ENCODE measurements at regions not wholly inside any gene's neighbourhood (a gene's known extent, or its start where the extent isn't known, plus 50 kb on each side); places are given as distances from the start of the nearest gene placed in this dataset.

DNA sequence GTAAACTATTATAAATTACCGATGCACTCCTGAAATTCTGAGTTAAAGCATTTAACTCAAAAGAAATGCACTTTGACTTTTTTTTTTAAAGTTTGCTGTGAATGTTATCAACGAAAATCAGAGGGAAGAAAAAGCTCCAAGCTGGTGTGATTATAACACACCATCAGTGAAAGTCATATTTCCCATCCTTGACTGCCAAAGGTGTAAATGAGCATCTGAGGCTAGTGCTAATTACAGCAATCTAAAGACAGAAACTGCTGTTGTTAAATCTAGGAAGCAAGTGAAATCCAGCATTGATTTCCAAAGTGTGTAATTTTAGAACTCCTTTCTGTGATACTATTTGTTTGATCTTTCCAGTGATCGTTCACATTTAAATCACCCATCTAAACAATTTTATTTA, 1538.8 kb downstream of the TECRL start:
- no peak for DNase-seq

- no peak for DNase-seq
Observed at GRCh38 chr4:62865261-62865660, 1544.0 kb downstream of the TECRL start.

GRCh38 chr4:62849696-62850095, 1559.6 kb downstream of the TECRL start:
- DNase-seq = no peak

GRCh38 chr4:62835631-62836030, 1573.6 kb downstream of the TECRL start:
- DNase-seq = no peak

DNA sequence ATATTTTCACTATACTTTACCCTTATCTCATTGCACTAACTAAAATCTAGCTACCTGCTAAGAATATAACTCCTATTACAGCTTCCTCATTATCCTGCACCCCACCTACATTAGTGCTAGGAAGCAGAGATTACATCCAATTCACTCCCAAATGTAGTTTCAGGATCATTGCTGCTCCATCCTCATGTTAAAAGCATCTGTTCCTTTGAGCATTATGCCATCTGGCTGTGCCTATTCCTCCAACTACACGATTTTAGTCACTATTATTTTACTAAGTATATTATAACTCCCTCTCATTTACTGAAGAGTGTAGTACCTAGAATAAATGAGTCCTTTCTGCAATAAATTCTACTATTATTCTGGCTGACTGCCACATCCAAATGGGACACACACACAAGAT, 1586.9 kb downstream of the TECRL start:
- no peak for DNase-seq

GRCh38 chr4:62816566-62816965, 1592.7 kb downstream of the TECRL start:
- DNase-seq = no peak

DNA sequence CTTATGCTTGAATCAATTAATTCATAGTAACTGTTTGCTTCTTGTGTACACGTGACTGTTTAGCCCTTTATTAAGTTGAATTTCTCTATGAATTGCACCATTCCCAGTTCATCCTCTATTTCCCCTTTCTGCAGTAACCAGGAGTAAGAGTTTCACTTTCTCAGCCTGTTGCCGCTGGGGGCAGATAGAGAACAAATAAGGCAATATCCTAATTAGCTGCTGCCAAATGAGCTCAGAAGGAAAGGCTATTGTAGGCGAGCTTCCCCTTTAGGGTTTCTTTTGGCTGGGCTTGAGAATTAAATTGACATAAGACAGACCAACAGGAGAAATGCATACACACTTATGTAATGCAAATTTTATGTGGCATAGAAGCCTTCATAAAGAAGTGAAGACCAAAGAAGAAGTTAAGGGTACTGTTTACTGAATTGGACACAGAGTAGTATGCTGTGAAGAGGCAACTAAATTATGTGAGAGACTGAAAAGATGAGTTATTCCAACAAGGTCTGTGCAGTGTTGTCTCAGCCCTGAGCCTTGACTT, 1594.7 kb downstream of the TECRL start:
- peak in 3 of 4 experiments; percentile 7 to 10 (median 8) for DNase-seq

DNA sequence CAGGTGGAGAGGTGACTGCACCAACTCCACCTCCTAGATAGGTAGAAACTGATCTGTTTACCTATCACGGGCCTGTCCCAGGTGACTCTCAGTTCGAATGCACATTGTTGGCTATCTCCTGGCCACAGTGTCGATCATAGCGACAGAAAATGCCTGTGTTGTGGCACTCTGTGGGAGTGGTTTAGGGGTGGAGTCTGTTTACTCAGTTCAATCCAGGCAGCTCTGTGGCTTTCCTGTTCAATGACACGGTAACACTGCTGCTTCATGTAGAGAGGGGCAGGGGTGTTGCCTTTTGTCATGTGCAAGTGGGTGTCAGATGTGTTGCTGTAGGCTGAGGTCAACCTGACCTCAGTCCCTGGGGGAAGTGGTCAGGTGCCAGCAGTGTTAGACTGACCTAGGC, 1602.4 kb downstream of the TECRL start:
- no peak for DNase-seq

DNA sequence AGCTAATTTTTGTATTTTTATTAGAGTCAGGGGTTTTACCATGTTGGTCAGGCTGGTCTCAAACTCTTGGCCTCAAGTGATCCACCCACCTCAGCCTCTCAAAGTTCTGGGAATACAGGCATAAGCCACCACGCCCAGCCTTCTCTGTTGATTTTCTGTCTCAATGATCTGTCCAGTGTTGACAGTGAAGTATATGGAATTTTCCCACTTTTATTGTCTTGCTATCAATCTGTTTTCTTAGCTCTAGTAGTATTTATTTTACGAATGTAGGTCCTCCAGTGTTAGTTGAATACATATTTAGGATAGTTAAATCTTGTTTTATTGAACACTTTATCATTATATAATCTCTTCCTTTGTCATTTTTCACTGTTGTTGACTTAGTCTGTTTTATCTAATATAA, 1603.9 kb downstream of the ADGRL3 start:
- no peak for DNase-seq

- DNase-seq = no peak
Observed at GRCh38 chr4:62797221-62797620, 1597.1 kb downstream of the ADGRL3 start.

DNA sequence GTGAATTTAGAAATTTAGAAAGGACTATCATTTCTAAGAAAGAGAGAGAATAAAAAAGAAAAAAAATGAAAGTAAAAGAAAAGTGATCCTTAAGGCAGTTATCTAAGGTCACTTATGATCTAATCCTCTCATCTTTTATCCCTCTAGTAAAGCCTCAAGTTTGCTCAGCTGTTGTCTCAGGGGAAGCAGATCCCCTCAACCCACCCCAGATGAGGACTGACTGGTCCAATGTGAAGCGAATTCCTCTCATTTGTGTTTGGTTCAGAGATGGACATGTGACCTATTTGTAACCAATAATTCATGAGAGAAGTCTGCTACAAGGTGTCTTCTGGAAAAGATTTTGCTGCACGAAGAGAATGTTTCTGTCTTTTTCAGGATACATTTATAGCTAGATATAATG, 1591.3 kb downstream of the ADGRL3 start:
- no peak for DNase-seq

- no peak for DNase-seq
Observed at GRCh38 chr4:62771983-62772557, 1571.9 kb downstream of the ADGRL3 start.

DNA sequence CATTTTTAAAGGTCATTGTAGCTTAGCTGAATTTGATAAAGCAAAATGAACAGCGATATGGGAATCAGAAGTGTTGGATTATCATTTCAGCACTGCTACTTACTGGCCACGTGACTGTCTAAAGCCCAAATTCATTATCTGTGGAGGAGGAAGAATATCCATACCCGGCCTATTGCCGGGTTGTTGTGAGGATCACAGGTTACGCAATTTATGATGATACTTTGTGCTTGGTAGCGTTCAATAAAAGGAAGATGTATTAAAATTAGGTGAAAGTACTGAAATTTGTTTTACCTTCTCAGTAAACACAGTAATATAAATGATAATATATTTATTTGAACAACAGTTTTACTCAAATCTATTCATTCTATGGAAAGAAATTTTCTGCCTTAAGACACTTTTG, 1540.2 kb downstream of the ADGRL3 start:
- no peak for DNase-seq

DNA sequence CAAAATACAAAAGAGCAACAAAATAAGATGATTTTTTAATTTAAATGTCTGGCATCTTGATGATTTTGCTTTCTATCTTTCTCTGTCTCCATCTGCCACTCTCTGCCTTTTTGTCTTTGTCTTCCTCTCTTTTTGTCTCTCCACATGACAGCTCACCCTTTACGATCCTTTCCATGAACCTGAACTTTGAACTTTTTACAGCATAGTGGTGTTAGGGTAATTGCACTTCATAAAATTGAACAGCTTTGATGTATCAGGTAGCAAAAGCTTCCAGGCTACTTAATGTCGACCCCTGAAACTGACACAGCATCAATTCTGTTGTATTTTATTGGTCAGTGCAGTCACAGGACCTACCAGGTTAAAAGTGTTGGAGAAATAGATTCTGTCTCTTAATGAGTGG, 1517.0 kb downstream of the ADGRL3 start:
- no peak for DNase-seq

- no peak for DNase-seq
Observed at GRCh38 chr4:62711575-62711974, 1511.4 kb downstream of the ADGRL3 start.

DNA sequence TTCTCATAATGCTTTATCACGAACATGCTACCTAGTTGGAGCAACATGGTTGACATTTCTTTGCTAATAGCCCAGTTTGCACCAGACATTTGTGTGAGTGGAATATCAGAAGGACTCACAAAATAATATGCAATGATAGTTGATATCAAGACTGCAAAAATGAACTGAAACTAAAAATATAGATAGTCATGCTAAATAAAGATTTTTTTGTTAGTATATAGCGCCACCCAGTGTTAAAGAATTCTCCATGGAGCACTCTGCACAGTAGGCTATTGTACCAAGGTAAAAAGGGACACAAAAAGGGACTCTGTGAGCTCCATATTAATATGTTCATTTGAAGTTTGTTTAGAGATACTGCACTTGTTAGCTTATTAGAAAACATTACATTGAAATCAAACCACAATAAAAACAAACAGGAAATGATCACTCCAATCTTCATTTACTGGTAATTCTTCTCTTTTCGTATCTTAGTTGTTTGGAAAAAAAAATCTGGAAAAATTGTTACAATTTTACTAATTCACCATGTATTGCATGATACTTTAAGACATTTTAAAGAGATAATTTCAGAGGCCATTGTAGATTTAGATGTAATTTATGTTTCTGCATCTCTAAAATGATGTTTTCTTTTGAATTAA, 1509.6 kb downstream of the ADGRL3 start:
- peak; percentile 21 to 62 (median 44) for DNase-seq

- no peak for DNase-seq
Observed at GRCh38 chr4:62706423-62706822, 1506.3 kb downstream of the ADGRL3 start.

DNA sequence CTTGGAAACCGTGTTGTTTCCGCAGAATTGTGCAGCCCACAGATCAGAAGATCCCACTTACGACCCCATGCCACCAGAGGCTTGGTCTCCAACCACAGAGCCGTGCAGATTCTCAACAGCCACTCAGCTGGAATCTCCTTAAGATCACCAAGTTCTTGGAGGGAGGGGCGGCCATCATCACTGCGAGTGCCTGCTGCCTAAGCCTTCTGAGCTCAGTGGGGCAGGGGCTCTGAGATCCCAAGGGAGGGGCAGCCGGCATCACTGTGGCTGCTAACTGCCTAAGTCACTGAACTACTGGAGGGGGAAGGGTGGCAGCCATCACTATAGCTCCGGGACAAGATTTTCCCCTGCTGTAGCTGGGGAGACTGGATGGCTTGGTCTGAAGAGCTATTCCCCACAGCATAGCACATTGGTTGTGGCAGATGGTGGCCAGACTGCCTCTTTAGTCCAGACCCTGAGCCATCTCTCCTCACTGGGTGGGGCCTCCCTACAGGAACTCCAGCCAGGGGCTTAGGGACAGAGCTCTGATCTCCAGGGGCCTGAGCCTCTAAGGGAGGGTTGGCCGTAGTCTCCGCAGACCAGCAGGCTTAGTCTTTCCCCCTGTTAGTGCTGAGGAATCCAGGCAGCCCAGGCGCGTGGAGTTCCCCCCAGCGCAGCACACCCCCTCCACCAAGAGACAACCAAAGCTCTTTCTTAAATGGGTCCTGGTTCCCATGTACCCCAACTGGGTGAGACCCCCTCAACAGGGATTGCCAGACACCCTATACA, 1483.9 kb downstream of the ADGRL3 start:
- DNase-seq = no peak

DNA sequence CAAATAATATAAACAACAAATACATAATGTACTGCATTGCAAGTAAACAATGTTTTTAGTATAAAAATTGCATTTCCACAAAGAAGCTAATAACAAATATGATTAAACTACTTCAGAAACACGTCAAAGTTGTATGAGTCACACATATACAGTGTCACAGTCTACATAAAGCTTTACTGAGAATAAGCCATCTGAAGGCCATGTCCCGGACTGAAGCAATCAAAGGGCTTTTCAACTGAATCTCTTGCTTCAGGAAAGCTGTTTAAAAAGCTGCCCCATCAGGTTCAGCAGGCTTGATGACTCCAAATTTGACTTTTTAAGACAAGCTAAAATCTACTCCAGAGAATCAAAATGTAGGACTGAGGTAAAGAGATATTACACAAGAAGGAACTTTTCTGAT, 1476.8 kb downstream of the ADGRL3 start:
- no peak for DNase-seq

- DNase-seq = no peak
Observed at GRCh38 chr4:62670514-62670913, 1470.4 kb downstream of the ADGRL3 start.

DNA sequence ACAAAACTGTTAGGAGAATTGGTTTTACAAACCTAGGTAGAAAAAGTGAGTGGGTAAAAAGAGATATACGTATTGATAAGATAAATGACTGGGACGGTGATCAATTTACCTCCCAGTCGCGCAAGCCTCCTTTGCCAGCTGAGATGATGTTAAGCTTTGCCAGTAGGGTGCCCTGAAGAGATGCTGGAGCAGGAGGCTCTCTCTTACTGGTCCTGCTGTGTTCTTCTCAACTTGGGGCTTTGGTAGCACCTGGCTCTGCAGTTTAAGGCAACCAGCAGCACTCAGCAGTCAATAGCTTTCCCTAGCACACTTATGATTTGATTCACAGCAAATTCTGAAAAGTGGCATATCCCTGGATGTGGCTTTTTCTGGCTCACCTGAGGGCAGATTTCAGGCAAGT, 1461.7 kb downstream of the ADGRL3 start:
- no peak for DNase-seq

- DNase-seq = no peak
Observed at GRCh38 chr4:62656006-62656405, 1455.9 kb downstream of the ADGRL3 start.

- peak; percentile 53 to 61 (median 58) for DNase-seq
Observed at GRCh38 chr4:62644372-62644771, 1444.2 kb downstream of the ADGRL3 start.

DNA sequence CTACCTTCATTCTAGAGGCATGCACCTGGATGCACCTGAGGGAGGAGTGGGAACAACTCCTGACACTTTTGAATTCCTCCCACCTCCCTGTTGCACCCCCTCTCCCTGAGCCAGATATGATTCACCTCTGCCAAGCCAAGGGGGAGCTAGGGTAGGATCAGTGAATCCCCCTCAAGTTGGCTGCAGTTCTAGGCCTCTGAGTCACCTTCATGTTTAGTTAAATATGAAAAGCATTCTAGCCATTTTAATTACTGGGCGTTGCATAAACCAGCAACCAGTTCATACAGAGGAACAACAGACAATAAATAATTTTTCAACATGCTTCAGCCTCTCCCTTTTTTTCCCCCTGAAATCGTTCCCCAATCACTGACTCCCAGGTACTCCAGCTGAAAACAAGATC, 1440.2 kb downstream of the ADGRL3 start:
- no peak for DNase-seq

All from suppressor macrophage (primary cell).